T-helper 2 cell treated with Interferon-gamma antibody and Interleukin-4, amounts not matched to agents 5 μg/mL and 100 μg/mL, for 36 hours (primary cell): ENCODE measurements at regions not wholly inside any gene's neighbourhood (a gene's known extent, or its start where the extent isn't known, plus 50 kb on each side); places are given as distances from the start of the nearest gene placed in this dataset.
"Not testable (repeated sequence)": the region's sequence is repeated elsewhere in the genome, so short reads cannot be mapped to it uniquely, and the experiment has no call there.

Experiments used
- DNase-seq: peaks from one replicate; pipeline ENCODE4 v3.0.0; 2021; ENCODE audit warnings: low spot score
- H3K27ac Mint-ChIP-seq: one replicate; pipeline ENCODE4 v1.8.0; 2021; ENCODE audit warnings: mild to moderate bottlenecking, mixed read lengths
- H3K27me3 Mint-ChIP-seq: one replicate; pipeline ENCODE4 v1.8.0; 2021; ENCODE audit warnings: low read depth, mixed read lengths
- H3K36me3 Mint-ChIP-seq: one replicate; pipeline ENCODE4 v1.8.0; 2021; ENCODE audit warnings: low read depth, mixed read lengths
- H3K4me1 Mint-ChIP-seq: one replicate; pipeline ENCODE4 v1.8.0; 2021; ENCODE audit warnings: low read depth, mixed read lengths
- H3K4me3 Mint-ChIP-seq: one replicate; pipeline ENCODE4 v1.8.0; 2022; ENCODE audit warnings: mild to moderate bottlenecking, moderate library complexity, mixed read lengths
- H3K9me3 Mint-ChIP-seq: one replicate; pipeline ENCODE4 v1.8.0; 2021; ENCODE audit warnings: mixed read lengths

DNA sequence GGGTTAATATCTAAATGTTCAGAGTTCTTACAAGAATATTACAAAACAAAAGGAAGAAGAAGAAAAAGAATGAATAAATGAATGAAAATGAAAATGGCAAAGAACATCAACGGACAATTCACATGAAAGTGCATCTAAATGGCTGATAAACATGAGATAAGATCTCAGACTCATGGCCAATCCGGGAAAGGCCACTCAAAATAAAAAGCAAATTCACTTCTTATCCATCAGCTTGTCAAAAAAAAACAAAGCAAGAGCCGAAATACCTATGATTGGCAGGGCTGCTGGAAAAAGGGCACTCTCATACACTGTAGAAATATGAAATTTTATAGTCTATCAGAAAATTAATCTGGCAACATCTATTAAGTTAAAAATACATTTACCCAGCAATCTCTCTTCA lies 103.6 kb upstream of the EDEM3 start:
- Mint-ChIP-seq H3K36me3 (peaks cover 5% of the 10 kb centered on the region), H3K27ac (no peak overlapping the region), H3K27me3 (peaks cover 14% of the 10 kb centered on the region), H3K4me1 (peaks cover 12% of the 10 kb centered on the region), H3K9me3 (no peaks in the 10 kb centered on the region), H3K4me3 (no peak overlapping the region)
- no peak for DNase-seq

DNA sequence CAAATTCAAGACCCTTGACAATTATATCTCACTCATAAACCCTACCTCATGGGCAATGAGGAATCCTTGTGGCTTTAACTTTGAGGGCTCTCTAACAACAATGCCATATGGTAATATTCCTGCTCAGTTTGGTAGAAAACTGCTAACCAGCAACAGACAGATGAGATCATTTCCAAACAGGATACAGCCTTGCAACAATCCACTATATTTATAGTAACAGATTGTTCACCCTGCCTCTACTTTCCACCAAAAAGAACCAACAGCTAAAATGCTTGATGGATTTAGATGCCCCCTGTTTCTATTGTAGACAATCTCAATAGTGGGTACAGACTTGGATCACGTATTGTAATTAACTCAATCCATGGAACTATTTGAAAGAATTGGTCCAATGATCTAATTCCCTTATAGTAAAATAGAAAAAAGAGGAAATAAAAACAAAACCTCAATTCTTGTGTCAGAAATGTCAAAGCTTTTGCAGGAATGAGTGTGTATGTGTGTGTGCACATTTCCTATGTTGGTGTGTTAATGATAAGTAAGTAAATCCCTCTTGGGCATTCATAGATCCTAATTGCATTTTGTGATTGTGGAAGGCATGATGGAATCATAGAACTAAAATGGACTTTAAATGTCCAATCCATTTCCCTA lies 100.0 kb upstream of the EDEM3 start:
- no peak for DNase-seq
- H3K4me1 Mint-ChIP-seq: peaks cover 6% of the 10 kb centered on the region
- peaks cover 8% of the 10 kb centered on the region for H3K27me3 Mint-ChIP-seq
- peaks cover 11% of the 10 kb centered on the region for H3K36me3 Mint-ChIP-seq
- no peaks in the 10 kb centered on the region for H3K9me3 Mint-ChIP-seq
- H3K4me3 Mint-ChIP-seq: no peak overlapping the region
- no peak overlapping the region for H3K27ac Mint-ChIP-seq

DNA sequence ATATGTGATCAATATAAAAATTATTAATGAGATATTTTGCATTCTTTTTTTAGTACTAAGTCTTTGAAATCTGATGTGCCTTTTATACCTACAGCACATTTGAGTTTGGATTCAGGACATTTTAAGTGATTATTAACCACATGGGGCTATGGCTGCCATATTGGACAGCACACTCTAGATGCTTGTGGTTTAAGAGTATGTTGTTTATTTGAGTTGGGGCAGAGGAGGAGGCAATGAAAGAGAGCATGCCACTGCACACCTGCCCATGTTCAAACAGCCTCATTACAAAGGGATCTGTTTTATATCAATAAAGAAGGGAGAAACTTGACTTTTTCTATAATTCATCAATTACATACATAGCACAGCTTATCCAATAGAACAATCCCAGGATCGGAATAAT lies 99.4 kb upstream of the EDEM3 start:
- Mint-ChIP-seq H3K36me3 (peaks cover 11% of the 10 kb centered on the region), H3K27me3 (peaks cover 8% of the 10 kb centered on the region), H3K4me1 (peaks cover 6% of the 10 kb centered on the region), H3K9me3 (no peaks in the 10 kb centered on the region), H3K4me3 (no peak overlapping the region), H3K27ac (no peak overlapping the region)
- DNase-seq: no peak

DNA sequence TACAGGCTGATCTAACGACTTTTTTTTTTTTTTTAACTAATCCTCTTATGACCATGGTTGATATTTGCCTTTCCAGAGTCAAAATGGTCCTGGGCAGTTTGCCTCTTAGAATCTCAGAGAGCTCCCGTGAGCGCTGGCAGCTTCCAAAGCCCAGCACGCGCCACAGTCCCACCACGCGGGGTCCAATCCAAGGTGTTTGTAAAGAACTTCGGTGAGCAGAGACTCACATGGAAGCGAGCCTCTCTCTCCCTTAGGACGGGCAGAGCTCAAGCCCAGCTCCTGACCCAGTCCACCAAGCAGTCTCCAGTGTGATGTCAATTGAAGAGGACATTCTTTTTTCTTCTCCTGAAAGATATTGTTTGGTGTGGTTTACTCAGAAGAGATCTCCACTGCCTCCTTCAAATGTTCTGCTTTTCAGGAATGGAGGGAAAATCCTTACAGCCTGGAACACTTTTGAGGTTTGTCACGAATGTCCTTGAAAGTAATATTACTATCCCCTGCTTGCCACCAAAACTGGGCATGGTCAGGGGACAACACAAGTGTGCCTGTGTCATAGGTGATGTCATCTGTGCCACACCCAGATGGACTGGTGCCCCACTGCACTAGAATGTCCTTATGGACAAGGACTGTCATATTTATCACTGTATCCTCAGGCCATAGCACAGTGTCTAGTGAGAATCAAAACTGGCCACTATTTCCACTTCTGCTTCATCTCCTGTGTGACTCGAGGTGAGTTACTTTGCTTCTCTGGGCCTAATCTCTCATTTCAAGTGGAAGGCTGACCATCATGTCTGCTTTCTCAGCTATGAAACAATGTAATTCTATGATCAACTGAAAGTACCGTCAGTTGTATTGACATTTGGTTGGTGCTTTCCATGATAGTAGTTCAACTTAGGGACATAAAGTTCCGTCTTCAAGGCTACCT lies 97.4 kb upstream of the EDEM3 start:
- DNase-seq: no peak
- Mint-ChIP-seq H3K27me3 (peaks cover 8% of the 10 kb centered on the region), H3K9me3 (no peaks in the 10 kb centered on the region), H3K27ac (no peak overlapping the region), H3K4me1 (peaks cover 5% of the 10 kb centered on the region), H3K36me3 (peaks cover 11% of the 10 kb centered on the region), H3K4me3 (no peak overlapping the region)

DNA sequence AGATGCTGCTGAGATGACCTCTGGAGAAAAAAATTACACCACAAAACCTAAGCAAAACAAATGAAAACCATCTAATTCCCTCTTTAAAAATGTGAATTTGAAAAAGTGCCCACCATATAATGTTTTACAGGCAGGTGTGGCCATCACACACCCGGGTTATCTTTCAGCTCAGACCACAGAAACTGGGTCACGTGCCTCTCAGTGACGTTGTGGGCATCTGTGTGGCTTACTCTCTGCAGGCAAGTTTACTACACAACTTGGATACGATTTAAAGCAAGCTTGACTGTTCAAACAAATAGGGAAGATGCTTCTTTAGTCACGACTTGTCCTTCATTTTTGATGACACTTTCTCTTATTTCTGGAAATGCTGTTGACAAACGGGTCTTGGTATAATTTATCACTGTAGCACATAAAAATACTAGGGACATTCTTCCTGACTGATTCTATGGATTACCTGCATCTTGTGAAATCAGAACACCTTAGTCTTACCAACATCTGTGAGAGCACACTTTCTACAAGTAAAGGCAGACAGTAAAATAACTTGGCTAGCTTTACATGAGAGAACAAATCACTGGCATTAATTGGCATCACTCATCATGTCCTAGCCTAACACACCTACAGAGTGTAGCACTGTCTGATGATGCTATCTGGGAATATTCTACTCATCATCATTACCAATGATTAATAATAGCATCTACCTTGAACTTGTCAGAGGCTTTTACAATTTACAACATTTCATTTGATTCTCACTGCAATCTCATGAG lies 89.3 kb upstream of the EDEM3 start:
- Mint-ChIP-seq H3K4me1 (peaks cover 32% of the 10 kb centered on the region), H3K9me3 (peaks cover 6% of the 10 kb centered on the region), H3K4me3 (peak overlapping the region; percentile 21), H3K27ac (peak overlapping the region; percentile 2), H3K27me3 (no peaks in the 10 kb centered on the region), H3K36me3 (peaks cover 21% of the 10 kb centered on the region)
- peak; percentile 54 for DNase-seq

DNA sequence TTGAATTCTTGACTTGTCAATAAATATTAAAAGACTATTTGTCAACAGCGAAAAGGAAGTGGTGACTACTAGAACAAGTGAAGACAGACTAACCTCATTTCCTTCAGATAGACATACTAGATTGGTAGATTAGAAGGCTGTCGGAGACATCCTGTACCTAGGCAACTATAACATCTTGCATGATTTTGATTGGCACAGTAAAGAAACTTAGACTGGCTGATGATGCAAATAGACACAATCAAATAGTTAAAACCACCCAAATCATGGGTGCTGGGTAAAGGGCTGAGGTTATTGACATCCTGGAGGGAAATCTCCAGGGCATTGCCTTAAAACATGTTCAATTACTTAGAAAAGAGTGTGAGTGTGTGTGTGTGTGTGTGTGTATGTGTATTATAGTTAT lies 85.9 kb upstream of the EDEM3 start:
- peaks cover 33% of the 10 kb centered on the region for H3K4me1 Mint-ChIP-seq
- DNase-seq: no peak
- peaks cover 31% of the 10 kb centered on the region for H3K36me3 Mint-ChIP-seq
- peaks cover 6% of the 10 kb centered on the region for H3K9me3 Mint-ChIP-seq
- H3K4me3 Mint-ChIP-seq: peak overlapping the region; percentile 50
- peak overlapping the region; percentile 47 for H3K27ac Mint-ChIP-seq
- no peaks in the 10 kb centered on the region for H3K27me3 Mint-ChIP-seq

DNA sequence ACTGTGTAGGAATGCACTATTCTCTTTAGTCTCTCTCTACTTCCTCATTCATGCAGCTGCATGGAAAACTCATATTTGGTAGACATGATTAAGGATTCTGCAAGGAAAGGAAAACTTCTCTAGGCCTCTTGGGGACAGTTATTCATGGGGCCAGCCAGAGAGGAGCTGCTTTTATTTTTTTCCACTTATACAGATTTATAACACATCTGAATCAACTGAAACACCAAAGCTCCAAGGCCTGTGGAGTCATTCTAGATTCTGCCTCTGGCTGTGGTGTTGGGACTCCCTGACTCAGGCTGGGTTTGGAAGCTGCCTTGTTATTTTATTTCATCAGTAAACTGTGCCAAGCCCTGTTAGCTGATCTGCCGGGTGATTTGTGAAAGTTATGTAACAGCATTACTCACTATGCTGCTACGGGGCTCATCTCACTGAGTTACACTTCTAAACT lies 83.9 kb upstream of the EDEM3 start:
- DNase-seq: no peak
- H3K9me3 Mint-ChIP-seq: peaks cover 10% of the 10 kb centered on the region
- no peak overlapping the region for H3K4me3 Mint-ChIP-seq
- H3K27ac Mint-ChIP-seq: no peak overlapping the region
- H3K27me3 Mint-ChIP-seq: no peaks in the 10 kb centered on the region
- peaks cover 19% of the 10 kb centered on the region for H3K4me1 Mint-ChIP-seq
- peaks cover 31% of the 10 kb centered on the region for H3K36me3 Mint-ChIP-seq

DNA sequence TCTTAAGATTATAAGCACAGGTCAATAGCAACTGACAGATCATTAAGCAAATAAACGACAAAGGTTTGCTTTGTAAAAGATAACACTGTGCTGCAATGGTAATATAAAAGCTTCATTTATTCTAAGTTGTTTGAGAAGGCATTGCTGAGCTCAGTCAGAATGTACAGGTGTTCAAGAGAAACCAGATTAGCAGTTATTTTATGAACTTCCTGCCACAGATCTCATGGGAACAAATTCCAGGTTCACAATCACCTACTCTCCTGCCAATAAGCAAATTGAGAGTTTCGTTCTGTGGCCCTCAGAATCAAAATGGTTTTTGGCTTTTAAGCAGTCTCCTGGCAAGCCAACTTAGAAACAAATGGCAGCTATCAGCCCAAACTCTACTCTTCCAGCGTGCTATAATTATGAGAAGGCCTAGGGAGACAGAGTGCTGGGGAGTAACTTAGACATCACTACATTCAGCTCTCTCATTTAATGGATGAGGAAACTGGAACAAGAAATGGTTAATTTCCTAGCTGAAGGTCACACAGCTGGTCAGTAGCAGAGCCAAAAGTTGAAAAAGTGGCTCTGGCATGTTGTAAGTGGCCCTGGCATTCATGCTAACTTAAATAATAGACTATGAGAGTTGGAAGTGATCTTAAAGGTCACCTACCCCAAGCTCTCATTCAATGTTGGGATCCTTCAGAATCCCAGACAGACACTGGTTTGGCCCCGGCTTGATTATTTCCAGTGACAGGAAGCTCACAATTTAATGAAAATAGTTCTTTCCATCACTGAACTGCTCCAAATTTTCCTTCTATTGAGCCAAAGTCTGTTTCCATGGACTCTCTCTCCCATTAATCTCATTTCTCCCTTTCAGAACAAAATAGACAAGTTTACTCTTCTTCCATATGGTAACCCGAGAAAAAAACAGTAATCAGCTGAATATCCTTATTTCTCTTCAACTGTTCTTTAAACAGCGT lies 82.6 kb upstream of the EDEM3 start:
- H3K36me3 Mint-ChIP-seq: peaks cover 24% of the 10 kb centered on the region
- H3K27ac Mint-ChIP-seq: no peak overlapping the region
- H3K9me3 Mint-ChIP-seq: peaks cover 4% of the 10 kb centered on the region
- DNase-seq: no peak
- H3K4me1 Mint-ChIP-seq: peaks cover 10% of the 10 kb centered on the region
- H3K27me3 Mint-ChIP-seq: no peaks in the 10 kb centered on the region
- no peak overlapping the region for H3K4me3 Mint-ChIP-seq

DNA sequence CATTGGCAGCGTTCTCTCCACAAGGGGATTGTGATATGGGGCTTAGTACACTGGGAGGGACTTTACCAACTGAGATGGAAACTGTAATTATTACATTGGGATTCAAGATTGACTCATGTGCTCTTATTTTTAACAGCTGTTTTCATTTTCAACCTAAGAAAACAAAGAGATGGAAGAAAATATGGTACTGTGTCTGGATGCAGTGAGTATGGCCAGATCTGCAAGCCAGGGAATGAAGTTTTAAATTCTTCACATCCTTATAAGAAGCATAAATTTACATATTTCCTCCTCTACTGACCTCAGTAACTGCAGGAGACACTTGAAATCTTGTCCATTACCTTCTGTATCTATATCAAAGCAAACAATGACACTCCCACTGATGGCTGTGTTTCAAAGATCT lies 81.5 kb upstream of the EDEM3 start:
- H3K27ac Mint-ChIP-seq: no peak overlapping the region
- H3K4me3 Mint-ChIP-seq: no peak overlapping the region
- H3K36me3 Mint-ChIP-seq: peaks cover 30% of the 10 kb centered on the region
- DNase-seq: no peak
- no peaks in the 10 kb centered on the region for H3K27me3 Mint-ChIP-seq
- H3K4me1 Mint-ChIP-seq: peaks cover 10% of the 10 kb centered on the region
- H3K9me3 Mint-ChIP-seq: peaks cover 4% of the 10 kb centered on the region

DNA sequence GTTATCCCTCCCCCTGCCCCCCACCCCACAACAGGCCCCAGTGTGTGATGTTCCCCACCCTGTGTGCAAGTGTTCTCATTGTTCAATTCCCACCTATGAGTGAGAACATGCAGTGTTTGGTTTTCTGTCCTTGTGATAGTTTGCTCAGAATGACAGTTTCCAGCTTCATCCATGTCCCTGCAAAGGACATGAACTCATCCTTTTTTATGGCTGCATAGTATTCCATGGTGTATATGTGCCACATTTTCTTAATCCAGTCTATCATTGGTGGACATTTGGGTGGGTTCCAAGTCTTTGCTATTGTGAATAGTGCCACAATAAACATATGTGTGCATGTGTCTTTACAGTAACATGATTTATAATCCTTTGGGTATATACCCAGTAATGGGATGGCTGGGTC lies 79.3 kb upstream of the EDEM3 start:
- H3K27ac Mint-ChIP-seq, H3K4me1 Mint-ChIP-seq, H3K27me3 Mint-ChIP-seq, H3K4me3 Mint-ChIP-seq, DNase-seq, H3K9me3 Mint-ChIP-seq: not testable (repeated sequence)
- H3K36me3 Mint-ChIP-seq: peaks cover 36% of the 10 kb centered on the region

DNA sequence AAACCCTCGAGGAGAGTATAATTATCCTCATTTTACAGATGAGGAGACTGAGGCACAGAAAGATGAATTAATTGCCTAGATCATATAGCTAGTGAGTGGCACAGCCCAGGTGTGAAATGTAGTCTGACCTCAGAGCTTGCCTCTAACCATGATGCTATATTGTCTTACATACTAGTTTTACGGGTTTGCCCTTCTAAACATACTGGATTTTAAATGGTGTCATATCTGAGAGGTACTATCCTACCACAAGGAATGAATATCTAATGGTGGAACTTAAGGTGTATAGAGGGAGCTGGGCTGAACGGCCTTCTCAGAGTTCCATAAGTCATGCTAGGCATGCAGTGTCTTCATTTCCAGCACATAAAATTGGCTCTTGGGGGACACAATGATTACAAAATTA lies 77.9 kb upstream of the EDEM3 start:
- no peak overlapping the region for H3K27ac Mint-ChIP-seq
- no peaks in the 10 kb centered on the region for H3K27me3 Mint-ChIP-seq
- H3K4me3 Mint-ChIP-seq: no peak overlapping the region
- H3K4me1 Mint-ChIP-seq: no peaks in the 10 kb centered on the region
- peaks cover 4% of the 10 kb centered on the region for H3K9me3 Mint-ChIP-seq
- peaks cover 37% of the 10 kb centered on the region for H3K36me3 Mint-ChIP-seq
- no peak for DNase-seq

DNA sequence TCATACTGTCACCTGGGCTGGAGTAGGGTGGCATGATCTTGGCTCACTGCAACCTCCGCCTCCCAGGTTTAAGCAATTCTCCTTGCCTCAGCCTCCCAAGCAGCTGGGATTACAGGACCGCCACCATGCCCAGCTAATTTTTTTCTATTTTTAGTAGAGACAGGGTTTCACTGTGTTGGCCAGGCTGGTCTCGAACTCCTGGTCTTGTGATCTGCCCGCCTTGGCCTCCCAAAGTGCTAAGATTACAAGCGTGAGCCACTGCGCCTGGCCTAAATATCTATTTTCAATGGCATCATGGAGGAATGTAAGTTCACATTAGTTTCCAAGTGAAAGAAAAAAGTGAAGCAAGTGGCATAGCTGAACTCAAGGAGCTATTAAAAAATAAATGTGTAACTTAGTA lies 74.8 kb upstream of the EDEM3 start:
- H3K36me3 Mint-ChIP-seq: peaks cover 34% of the 10 kb centered on the region
- H3K27ac Mint-ChIP-seq, H3K9me3 Mint-ChIP-seq, H3K4me1 Mint-ChIP-seq, H3K4me3 Mint-ChIP-seq, H3K27me3 Mint-ChIP-seq, DNase-seq: not testable (repeated sequence)

DNA sequence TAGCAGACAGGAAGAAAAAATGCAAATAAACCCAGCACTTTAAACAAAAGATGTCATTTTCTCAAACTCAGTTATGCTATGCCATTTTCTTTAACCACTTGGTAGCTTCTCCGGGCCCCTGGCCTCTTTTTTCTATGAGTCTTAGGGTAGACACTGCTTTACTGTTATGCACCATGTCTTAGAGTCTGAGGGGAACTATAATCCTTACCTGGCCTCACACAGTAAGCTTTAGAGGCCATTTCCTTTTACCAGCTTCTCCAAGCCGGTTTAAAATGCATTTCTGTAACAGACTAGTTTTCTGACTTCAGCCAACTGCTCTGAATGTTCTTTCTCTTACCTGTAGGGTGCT lies 73.7 kb upstream of the EDEM3 start:
- no peaks in the 10 kb centered on the region for H3K9me3 Mint-ChIP-seq
- H3K27ac Mint-ChIP-seq: no peak overlapping the region
- H3K36me3 Mint-ChIP-seq: peaks cover 43% of the 10 kb centered on the region
- no peak for DNase-seq
- peaks cover 3% of the 10 kb centered on the region for H3K4me1 Mint-ChIP-seq
- H3K27me3 Mint-ChIP-seq: no peaks in the 10 kb centered on the region
- no peak overlapping the region for H3K4me3 Mint-ChIP-seq
